Vagina (tissue), 2 donors: ENCODE measurements at regions not wholly inside any gene's neighbourhood (a gene's known extent, or its start where the extent isn't known, plus 50 kb on each side); places are given as distances from the start of the nearest gene placed in this dataset.

Experiments used
- DNase-seq, 2 donors: peaks; one replicate each; pipeline ENCODE4 v3.0.0-alpha.2; 2017; ENCODE audit errors: extremely low spot score in 2 of 2
- H3K27ac ChIP-seq: fragments of 200-600 bp; sonication (generic); one replicate; pipeline ENCODE4 v1.5.1; 2019
- H3K27me3 ChIP-seq: fragments of 200-600 bp; sonication (generic); one replicate; pipeline ENCODE4 v1.5.1; 2019
- H3K36me3 ChIP-seq, 2 donors: fragments of 200-600 bp; sonication (generic); one replicate each; pipeline ENCODE4 v1.5.1; 2017 to 2019
- H3K4me1 ChIP-seq: fragments of 200-600 bp; sonication (generic); one replicate; pipeline ENCODE4 v1.5.1; 2019
- H3K4me3 ChIP-seq, 2 donors: fragments of 200-600 bp; sonication (generic); 1 replicate in 1 of 2; 2 replicates in 1 of 2; pipeline ENCODE4 v1.5.1; 2016 to 2019
- H3K9me3 ChIP-seq: fragments of 200-600 bp; sonication (generic); one replicate; pipeline ENCODE4 v1.5.1; 2019
- CTCF ChIP-seq, 3 experiments: fragments of 450-650 bp in 2 of 3; fragments of 200-600 bp in 1 of 3; sonication (generic) in 1 of 3; IDR thresholded peaks; one replicate each; pipeline ENCODE4 v1.5.1; 2017 to 2019; ENCODE audit warnings: antibody characterized with exemption in 3 of 3, mild to moderate bottlenecking in 2 of 3, moderate library complexity in 2 of 3
- POLR2A ChIP-seq, 2 donors: fragments of 450-650 bp; IDR thresholded peaks; one replicate each; pipeline ENCODE4 v1.6.1; 2017; ENCODE audit warnings: antibody characterized with exemption in 2 of 2, mild to moderate bottlenecking in 2 of 2, moderate library complexity in 2 of 2
- POLR2AphosphoS5 ChIP-seq, 2 donors: sonication (generic); formaldehyde crosslinking; IDR thresholded peaks; one replicate each; pipeline ENCODE4 v1.9.0; 2017; ENCODE audit warnings: antibody characterized with exemption in 2 of 2, mild to moderate bottlenecking in 2 of 2, low read depth in 1 of 2; ENCODE audit not compliant: insufficient read depth in 1 of 2
- intact Hi-C: fragments of 100-400 bp; cut with DNase I; formaldehyde crosslinking; loops from one replicate; pipeline ENCODE4 v1.15.1; 2023

DNA sequence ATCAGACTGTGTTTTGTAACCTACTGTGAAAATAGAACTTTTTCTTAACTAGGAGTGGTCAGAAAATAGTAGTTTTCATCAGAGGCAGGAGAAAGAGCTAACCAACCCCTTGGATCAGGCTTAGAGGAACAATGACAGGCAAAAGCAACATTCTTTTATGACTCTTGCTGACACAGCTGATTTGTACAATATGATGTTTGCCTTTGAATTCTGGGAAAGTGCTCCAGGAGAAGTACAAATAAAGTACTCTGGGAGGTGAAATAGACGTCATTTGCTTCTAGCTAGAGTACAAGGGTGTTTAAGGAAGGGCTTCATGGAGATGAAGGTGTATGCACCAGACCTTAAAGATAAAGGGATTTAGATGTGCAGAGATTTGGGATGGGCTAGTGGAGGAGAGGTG is 75.1 kb upstream of the KIAA1217 start:
- DNase-seq: no peak
- intact Hi-C loops: no loop called here
- H3K4me3 ChIP-seq: no peak overlapping the region
- H3K27ac ChIP-seq: no peak overlapping the region
- H3K4me1 ChIP-seq: no peaks in the 10 kb centered on the region
- no peak for TF ChIP-seq POLR2AphosphoS5 (IDR thresholded peaks at IDR 0.05; ENCODE audit: insufficient read depth in 1 of 2, low read depth in 1 of 2)
- TF ChIP-seq POLR2A (IDR thresholded peaks at IDR 0.05): no peak
- TF ChIP-seq CTCF (IDR thresholded peaks at IDR 0.05): no peak
- no peaks in the 10 kb centered on the region for H3K27me3 ChIP-seq
- H3K9me3 ChIP-seq: no peaks in the 10 kb centered on the region
- H3K36me3 ChIP-seq: no peaks in the 10 kb centered on the region

DNA sequence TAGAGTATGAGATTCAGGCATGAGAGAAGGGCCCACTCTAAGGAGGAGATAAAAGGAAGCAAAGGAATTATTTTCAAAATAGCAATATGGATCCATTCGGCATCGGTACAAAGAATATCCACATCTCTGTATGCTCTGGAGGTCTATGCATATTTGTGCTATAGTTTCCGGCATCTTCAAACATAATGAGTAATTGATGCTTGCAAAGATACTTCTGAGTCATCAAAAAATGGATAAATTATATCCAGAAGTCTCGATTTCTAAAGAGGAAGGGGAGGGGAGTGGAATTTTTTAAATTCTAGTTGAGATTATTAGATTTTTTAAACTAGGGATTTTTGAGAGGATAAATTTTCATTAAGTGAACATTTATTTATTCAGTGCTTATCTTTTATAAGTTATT is 72.9 kb upstream of the KIAA1217 start:
- intact Hi-C loops: no loop called here
- DNase-seq: no peak
- H3K9me3 ChIP-seq: no peaks in the 10 kb centered on the region
- no peak overlapping the region for H3K27ac ChIP-seq
- H3K4me1 ChIP-seq: no peaks in the 10 kb centered on the region
- no peak overlapping the region for H3K4me3 ChIP-seq
- no peaks in the 10 kb centered on the region for H3K27me3 ChIP-seq
- H3K36me3 ChIP-seq: no peaks in the 10 kb centered on the region
- TF ChIP-seq CTCF (IDR thresholded peaks at IDR 0.05) (no peak), POLR2A (IDR thresholded peaks at IDR 0.05) (no peak), POLR2AphosphoS5 (IDR thresholded peaks at IDR 0.05; ENCODE audit: insufficient read depth in 1 of 2, low read depth in 1 of 2) (no peak)

- no peak overlapping the region for H3K4me3 ChIP-seq
- no peaks in the 10 kb centered on the region for H3K9me3 ChIP-seq
- H3K27ac ChIP-seq: no peak overlapping the region
- no peak for DNase-seq
- H3K27me3 ChIP-seq: no peaks in the 10 kb centered on the region
- TF ChIP-seq CTCF (IDR thresholded peaks at IDR 0.05) (no peak), POLR2A (IDR thresholded peaks at IDR 0.05) (no peak), POLR2AphosphoS5 (IDR thresholded peaks at IDR 0.05; ENCODE audit: insufficient read depth in 1 of 2, low read depth in 1 of 2) (no peak)
- no peaks in the 10 kb centered on the region for H3K4me1 ChIP-seq
- intact Hi-C loops: no loop called here
- H3K36me3 ChIP-seq: no peaks in the 10 kb centered on the region
Observed at GRCh38 chr10:24147321-24147720, 61.6 kb upstream of the KIAA1217 start.

GRCh38 chr10:24149640-24150039 is 59.3 kb upstream of the KIAA1217 start:
- H3K4me1 ChIP-seq: no peaks in the 10 kb centered on the region

GRCh38 chr10:24150853-24151252 is 58.1 kb upstream of the KIAA1217 start:
- no peaks in the 10 kb centered on the region for H3K36me3 ChIP-seq
- no peak for TF ChIP-seq POLR2A (IDR thresholded peaks at IDR 0.05)
- TF ChIP-seq CTCF (IDR thresholded peaks at IDR 0.05): no peak
- no peak for TF ChIP-seq POLR2AphosphoS5 (IDR thresholded peaks at IDR 0.05; ENCODE audit: insufficient read depth in 1 of 2, low read depth in 1 of 2)
- intact Hi-C loops: no loop called here
- H3K4me1 ChIP-seq: no peaks in the 10 kb centered on the region
- H3K9me3 ChIP-seq: no peaks in the 10 kb centered on the region
- H3K27me3 ChIP-seq: no peaks in the 10 kb centered on the region
- no peak overlapping the region for H3K4me3 ChIP-seq
- DNase-seq: no peak
- no peak overlapping the region for H3K27ac ChIP-seq

More at GRCh38 chr10:24149640-24150039, 59.3 kb upstream of the KIAA1217 start:
- intact Hi-C loops: no loop called here
- no peaks in the 10 kb centered on the region for H3K9me3 ChIP-seq
- DNase-seq: no peak
- H3K4me3 ChIP-seq: no peak overlapping the region
- TF ChIP-seq POLR2A (IDR thresholded peaks at IDR 0.05): no peak
- TF ChIP-seq POLR2AphosphoS5 (IDR thresholded peaks at IDR 0.05; ENCODE audit: insufficient read depth in 1 of 2, low read depth in 1 of 2): no peak
- TF ChIP-seq CTCF (IDR thresholded peaks at IDR 0.05): no peak
- H3K27ac ChIP-seq: no peak overlapping the region
- H3K36me3 ChIP-seq: no peaks in the 10 kb centered on the region
- H3K27me3 ChIP-seq: no peaks in the 10 kb centered on the region
